ENCODE measurements at regions not wholly inside any gene's neighbourhood (a gene's known extent, or its start where the extent isn't known, plus 50 kb on each side); places are given as distances from the start of the nearest gene placed in this dataset.
"Not testable (repeated sequence)": the region's sequence is repeated elsewhere in the genome, so short reads cannot be mapped to it uniquely, and the experiment has no call there.

DNA sequence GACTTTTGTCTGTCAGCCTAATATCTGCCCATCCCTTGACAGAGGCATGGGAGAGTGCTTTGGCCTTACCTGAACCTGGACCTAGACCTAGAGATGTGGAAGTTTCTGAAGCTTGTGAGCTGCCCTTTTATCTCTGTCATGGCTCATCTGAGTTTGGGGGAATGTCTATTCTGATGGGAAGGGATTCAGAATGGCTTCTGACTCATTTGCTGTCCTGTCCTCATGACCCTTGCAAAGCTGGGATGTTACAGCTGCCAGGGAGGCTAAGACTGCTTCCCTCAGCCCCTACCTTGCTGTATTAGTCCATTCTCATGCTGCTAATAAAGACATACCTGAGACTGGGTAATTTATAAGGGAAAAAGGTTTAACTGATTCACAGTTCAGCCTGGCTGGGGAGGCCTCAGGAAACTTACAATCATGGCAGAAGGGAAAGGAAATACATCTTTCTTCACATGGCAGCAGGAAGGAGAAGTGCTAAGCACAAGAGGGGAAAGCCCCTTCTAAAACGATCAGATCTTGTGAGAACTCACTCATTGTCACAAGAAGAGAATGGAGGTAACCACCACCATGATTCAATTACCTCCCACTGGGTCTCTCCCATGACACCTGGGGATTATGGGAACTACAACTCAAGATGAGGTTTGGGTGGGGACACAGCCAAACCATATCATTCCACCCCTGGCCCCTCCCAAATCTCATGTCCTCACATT is 252.2 kb downstream of the ERMARD start:
- intact Hi-C loops (cut with micrococcal nuclease), result no loop called here

DNA sequence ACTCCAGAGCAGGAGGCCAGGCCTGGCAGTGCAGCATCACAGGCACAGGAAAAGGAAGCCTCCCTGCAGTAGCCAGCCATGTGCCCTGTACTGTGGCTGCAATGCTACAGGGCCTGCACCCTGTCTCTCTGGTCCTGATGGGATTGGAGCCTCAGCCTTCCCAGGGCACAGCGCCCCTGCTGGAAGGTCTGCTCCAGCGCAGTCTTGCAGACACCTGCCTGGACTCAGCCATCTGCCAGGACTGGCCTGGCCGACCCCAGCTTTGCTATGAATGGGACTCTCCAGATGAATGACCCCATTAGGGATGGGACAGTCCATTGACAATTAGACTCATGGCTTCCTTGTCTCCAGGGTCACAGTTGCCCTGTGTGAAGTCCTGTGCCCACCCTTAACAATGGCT is 251.6 kb downstream of the ERMARD start:
- intact Hi-C loops (cut with micrococcal nuclease), result no loop called here

DNA sequence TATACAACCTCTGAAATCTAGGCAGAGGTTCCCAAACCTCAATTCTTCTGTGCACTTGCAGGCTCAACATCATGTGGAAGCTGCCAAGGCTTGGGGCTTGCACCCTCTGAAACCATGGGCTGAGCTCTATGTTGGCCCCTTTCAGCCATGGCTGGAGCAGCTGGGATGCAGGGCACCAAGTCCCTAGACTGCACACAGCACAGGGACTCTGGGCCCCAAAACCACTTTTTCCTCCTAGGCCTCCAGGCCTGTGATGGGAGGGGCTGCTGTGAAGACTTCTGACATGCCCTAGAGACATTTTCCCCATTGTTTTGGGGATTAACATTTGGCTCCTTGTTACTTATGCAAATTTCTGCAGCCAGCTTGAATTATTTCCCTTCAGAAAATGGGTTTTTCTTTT is 250.4 kb downstream of the ERMARD start:
- intact Hi-C loops (cut with micrococcal nuclease), result not testable (repeated sequence)

DNA sequence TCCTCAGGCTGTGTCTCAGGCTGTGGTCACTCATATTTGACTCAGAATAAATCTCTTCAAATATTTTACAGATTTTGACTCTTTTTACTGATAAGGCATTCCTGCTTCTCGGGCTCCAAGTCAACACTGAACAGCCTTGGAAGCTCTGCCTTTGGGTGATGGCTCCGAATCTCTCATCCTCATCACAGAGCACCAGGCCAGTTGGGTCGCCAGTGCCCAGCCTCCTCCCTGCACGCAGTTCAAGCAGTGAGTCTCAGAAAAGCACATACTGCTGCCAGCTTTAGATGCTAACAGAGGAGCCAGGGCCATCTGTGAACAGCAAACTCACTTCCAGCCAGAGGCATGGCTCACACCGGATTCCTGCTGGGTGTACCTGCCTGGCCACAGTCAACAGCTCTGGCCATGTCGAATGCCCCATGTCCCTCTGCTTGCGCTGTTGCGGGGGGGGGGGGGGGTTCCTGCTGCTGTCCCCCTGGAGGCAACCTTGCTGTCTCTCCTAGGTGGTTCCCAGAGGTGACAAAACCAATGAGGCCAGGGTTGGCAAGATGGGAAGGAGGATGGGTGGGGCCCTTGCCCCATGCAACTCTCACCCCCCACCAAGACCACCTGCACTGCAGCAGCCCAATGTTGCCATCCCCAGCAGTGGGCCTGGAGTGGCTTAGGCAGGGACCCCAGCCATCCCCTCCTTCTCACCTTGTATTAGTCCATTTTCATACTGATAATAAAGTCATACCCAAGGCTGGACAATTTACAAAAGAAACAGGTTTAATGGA is 248.8 kb downstream of the ERMARD start:
- intact Hi-C loops (cut with micrococcal nuclease), result no loop called here

DNA sequence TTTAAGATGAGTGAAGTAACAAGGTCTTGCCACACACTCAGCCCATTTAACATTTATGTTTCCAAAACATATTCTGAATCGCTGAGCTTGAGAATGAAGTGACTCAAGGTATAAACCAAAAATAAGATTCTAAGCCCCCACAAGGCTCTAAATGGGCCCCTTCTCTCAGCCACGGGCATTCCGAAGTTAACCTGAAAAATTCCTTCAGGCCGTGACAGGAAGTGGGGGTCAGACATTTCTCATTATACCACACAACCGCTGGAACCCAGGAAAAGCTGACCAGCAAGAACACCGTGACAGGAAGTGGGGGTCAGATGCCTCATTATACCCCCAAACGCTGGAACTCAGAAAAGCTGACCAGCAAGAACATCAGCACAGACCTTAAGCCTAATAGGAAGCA is 247.9 kb downstream of the ERMARD start:
- intact Hi-C loops (cut with micrococcal nuclease), result no loop called here

DNA sequence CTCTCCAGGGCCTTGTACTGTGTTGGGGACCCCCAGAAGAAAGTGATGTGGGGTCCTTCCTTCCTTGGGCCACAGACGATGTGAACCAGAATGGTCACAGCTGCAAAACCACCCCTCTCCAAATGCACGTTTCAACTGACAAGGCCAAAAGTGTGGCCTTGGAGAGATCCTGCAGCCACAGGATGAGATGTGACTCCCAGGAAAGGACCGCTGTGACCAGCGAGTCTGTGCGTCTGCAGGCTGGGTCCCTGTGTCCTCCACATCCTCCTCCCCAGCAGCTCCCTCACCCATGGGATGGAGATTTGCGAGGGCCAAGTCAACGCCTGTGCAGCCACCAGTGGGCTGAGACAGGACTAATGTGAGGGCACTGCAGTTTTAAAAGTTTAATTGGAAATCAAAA is 247.0 kb downstream of the ERMARD start:
- intact Hi-C loops (cut with micrococcal nuclease), result no loop called here

DNA sequence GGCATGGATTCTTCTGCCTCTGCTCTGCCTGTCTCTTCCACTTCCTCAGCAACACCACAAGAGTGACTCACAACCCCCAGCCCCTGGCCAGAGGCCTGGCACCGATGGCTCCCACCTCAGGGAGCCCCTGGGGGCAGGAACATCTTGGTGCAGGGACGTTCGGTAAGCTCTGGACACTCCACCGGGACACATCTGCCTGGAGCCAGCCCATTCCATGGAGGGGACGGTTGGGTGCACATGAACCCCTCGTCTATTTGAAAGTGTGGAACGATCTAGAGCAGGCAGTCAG is 246.5 kb downstream of the ERMARD start:
- intact Hi-C loops (cut with micrococcal nuclease), result no loop called here

DNA sequence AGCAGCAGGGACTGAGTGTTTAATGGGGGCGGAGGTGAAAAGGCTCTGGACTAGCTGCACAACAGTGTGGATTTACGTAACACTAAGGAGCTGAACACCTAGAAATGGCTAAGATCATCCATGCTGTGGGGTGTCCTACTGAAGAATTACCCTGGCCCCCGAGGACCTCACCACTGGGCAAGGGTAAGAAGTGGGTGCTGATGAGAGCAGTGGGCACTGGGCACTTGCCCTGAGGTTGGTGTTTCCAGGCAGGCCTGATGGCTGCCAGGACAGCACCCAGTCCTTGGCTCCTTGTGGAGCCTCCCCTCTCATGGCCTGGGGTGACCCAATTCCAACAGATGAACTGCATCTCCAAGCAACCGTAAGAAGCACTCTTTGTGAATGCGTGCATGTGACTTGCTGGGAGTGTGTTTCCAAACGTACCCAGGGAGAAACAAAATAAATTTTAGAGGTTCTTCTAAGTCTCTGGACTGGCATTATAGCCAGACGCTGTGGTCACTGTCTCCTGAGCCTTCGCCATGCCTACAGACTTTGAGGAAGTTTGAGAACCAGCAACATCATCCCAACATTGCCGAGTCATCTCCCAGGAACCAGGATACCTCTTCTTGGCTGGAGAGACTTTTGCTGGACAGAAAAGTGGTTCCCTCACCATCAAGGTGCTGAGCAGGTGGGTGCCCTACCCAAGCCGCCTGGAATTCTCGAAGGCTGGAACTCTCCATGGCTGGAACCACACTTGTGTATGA is 245.9 kb downstream of the ERMARD start:
- intact Hi-C loops (cut with micrococcal nuclease), result no loop called here

DNA sequence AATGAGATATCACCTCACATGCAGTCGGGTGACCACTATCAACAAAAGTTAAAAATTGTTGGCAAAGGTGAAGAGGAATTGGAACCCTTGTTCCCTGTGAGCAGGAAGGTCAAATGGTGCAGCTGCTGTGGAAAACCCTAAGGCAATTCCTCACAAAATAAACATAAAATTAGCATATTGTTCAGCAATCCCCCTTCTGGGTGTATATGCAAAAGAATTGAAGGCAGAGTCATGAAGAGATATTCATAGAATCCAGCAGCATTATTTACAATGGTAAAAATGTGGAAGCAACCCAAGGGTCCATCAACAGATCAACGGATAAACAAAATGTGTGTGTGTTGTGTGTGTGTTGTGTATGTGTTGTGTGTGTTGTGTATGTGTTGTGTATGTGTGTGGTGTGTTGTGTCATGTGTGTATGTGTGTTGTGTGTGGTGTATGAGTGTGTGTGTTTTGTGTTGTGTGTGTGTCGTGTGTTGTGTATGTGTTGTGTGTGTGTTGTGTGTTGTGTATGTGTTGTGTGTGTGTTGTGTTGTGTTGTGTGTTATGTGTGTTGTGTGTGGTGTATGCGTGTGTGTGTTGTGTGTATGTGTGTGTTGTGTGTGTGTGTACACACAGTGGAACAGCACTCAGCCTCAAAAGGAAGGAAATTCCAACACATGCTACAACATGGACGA is 245.1 kb downstream of the ERMARD start:
- intact Hi-C loops (cut with micrococcal nuclease), result no loop called here

DNA sequence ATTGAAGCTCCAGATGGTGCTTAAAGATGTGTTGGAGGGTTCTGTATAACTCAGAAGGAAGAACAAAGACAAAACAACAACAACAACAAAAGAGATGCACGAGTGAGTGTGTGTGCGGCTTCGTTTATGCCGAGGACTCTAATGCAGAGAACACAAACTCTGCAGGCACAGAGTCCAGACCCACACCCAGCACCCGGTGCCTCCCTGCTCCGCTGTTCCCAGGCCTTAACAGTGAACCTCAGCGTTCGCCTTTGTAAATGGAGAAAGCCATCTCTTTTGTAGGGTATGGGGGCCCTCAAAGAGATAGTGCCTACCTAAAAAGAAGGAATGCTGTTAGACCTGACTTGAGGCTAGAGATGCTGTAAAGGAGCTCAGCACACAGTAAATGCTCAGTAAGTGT is 243.3 kb downstream of the ERMARD start:
- intact Hi-C loops (cut with micrococcal nuclease), result loop anchor here (5.0 kb wide), 1 partner anchor 202 kb away; no protein-coding TSS in a partner anchor

DNA sequence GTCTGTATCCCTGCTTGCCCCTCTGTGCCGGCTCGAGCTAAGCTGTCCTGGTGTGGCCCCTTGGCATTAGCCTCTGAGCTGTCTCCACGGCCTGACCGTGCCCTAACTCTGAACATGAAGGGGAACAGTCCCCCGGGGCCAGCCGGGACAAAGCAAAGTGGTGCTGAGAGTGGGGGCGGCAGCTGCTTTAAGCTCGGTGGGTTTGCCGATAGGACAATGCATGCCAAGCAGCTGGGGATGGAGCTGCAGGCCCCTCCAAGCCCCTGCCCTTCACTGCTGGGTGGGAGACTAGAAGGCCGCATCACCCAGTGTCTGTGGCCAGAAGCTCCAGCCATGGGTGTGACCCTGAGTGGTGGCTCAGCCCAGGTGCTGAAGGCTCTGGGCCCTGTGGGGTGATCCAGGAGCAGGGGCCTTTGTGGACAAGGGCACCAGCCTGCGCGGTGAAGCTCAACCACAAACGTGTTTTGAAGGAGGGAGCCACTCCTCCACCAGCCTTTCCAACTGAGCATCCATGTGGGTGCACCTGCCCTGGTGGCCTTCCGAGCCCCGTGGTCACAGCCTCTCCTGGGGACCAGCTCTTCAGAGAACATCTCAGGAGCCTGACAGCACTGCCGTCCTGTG is 242.5 kb downstream of the ERMARD start:
- intact Hi-C loops (cut with micrococcal nuclease), result loop anchor here (5.0 kb wide), 1 partner anchor 202 kb away; no protein-coding TSS in a partner anchor

DNA sequence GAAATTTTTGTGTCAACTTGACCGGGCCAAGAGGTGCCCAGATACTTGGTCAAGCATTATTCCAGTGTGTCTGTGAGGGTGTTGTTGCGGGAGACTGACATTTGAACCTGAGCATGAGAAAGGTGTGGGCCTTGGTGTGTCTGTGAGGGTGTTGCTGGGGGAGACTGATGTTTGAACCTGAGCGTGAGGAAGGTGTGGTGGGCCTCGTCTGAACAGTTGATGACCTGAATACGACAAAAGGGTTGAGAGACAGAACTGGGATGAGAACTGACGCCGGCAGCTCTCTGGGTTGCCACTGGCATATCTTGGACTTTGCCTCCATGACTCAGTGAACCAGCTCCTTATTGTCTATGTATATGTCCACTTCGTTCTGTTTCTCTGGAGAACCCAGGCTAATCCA is 240.5 kb downstream of the ERMARD start:
- intact Hi-C loops (cut with micrococcal nuclease), result loop anchor here (2.0 to 5.0 kb wide), 2 partner anchors 200 to 525 kb away; no protein-coding TSS in a partner anchor

DNA sequence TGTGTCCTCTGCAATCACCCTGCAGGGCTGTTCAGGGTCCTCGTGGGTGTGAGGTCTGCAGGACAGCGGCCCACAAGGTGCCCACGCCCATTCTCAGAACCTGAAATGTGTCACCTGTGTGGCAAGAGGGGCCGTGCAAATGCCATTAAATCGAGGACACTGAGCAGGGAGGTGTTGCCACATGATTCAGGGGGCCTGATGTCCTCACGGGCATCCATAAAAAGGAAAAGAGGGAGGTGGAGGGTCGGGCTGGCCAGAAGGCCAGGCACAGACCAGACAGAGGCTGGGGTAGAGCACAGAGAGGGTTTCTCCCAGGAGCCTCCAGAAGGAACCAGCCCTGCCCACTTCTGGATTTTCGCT is 239.6 kb downstream of the ERMARD start:
- intact Hi-C loops (cut with micrococcal nuclease), result loop anchor here (2.0 to 5.0 kb wide), 2 partner anchors 199 to 526 kb away; no protein-coding TSS in a partner anchor

DNA sequence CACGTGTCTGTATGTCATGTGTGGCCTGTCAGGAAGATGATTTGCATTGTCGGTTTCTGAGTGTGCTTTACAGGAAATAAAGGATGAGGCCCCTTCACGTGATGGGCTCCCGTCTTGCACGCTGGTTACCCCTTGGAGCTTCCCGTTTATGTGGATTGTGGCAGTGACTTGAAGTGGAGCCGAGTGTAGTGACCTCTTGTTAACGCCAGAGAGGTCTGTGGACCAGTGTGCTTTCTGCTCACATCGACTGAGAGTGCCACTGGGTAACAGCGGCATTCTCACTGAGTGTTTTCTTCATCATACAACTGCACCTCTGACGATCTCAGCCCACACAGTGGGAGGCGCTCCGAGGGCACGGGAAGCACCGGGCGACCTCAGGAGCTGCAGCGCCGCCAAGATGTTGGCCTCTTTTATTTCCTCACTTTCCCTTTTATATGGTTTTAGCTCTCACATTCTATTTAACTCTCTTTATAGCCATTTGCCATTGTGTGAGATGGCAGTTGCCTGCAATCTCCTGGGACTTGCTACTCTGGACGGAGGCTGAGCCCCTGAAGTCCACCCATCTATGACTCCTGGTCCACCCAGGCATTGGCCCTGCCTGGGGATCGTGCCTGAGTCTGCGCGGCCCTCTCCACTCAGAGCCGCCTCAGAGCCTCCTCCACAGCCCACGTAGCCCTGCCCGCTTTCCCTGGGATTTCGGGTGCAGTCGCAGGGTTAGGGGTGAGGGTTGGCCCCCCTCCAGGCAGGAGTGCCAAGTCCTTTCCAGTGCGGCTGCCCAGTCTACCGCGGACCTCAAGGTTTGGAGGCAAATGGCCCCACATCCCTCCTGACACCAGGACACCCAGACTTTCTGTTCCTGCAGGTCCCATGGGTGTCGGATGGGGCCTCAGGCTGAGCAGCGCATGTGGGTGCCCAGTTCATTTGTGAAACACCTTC is 238.9 kb downstream of the ERMARD start:
- intact Hi-C loops (cut with micrococcal nuclease), result loop anchor here (2.0 to 5.0 kb wide), 2 partner anchors 198 to 526 kb away; no protein-coding TSS in a partner anchor

DNA sequence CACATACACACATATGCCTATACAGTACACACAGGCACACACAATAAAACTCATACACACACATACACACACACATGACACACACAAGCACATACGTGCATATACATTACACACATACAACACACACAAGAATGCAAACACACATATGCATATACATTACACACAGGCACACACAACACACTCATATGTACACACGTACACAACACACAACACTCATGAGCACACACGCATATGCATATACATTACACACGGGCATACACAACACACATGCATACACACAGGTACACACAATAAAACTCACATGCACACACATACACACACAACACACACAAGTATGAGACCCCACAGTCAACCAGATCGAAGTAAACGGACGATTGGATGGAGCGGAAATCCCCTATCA is 238.2 kb downstream of the ERMARD start:
- intact Hi-C loops (cut with micrococcal nuclease), result loop anchor here (2.0 kb wide), 1 partner anchor 39 kb away; no protein-coding TSS in a partner anchor

DNA sequence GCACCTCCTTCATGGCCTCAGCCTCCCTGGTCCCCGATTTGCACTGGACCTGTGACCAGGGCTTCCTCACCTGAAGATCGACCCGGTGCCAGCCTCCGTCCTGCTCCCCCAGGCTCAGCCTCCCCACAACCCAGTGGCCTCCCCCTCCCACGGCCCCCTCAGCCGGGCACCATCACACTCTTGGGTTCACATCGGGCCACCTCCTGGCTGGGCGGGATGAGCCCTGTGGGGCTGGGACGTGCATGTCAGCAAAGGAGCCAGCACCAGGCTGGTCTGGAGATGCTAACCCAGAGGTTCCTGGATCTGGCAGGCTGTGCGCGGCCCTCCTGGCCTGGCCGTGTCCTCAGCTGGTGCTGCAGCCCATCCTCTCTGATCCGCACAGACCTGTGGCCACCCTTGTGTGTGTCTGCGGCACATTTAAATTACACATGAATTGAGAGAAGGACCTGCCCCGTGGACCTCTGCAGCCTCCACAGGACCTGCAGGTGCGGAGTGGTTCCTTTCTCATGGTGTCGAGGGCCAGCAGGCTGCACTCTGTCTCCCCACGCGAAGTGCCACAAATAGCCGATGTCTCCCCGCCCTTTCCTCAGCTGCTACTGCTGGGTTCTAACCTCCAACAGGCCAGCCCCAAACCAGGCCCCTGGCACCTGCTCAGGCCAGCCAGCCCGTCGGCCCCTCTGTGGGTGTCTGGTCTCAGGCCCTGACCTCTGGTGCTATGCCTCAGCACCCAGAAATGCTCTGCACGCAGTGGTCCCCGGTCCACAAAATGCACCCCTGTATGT is 237.5 kb downstream of the ERMARD start:
- intact Hi-C loops (cut with micrococcal nuclease), result loop anchor here (2.0 kb wide), 1 partner anchor 38 kb away; no protein-coding TSS in a partner anchor

DNA sequence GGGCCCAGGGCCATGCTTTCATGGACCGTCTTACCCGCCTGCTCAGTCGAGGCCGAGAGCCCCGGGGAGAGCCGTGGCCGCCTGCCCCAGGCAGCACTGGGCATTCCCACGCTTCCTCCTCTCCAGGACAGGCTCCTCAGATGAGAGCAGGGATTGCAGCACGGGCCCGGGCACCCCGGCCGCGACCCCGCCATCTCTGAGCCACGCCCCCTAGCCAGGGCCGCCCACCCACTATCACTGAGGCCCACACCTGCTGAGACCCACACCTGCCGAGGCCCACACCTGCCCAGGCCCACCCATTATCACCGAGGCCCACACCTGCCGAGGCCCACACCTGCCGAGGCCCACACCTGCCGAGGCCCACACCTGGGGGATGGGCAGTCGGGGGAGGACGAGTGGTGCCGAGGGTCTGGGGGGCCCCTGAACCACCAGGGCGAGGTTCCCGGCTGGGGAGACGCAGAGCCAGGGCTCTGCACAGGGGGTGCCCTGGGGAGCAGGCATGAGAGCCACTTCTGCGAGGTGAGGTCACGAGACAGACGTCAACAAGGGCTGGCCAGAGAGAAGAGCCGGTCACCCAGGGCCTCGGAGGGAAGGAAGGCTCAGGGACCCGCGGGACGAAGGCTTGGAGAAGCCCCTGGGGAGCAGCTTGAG is 235.6 kb downstream of the ERMARD start:
- intact Hi-C loops (cut with micrococcal nuclease), result no loop called here

DNA sequence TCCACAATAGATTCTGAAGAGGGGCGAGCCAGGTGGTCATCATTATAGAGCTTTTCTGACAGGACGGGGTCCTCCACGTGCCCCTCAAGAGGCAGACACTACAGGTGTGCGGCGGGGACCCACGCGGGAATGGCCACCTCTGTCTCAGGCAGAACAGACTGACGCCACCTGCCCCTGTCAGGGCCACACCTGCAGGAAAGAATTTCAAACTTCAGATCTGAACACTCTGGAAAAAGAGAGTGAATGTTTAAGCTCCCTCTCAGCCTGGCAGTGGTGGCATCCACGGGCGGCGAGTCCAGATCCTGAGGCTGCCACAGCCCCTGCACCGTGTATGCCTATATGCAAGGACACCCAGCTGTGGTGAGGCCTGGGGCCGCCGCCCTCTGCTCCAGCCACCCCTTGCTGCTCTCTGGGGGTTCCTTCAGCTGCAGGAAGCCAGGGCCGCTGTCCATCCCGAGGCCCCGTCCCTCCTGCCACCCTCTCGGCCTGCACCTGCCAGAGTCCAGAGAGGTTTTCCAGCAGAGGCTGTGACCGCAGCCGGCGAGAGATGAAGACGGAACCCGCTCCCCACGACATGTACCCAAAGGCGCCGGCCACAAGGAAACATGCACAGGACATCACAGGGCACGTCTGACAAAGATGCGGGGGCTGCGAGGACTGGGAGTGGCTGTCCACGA is 234.9 kb downstream of the ERMARD start:
- intact Hi-C loops (cut with micrococcal nuclease), result no loop called here
